Stromal cell of bone marrow (primary cell): ENCODE measurements at regions not wholly inside any gene's neighbourhood (a gene's known extent, or its start where the extent isn't known, plus 50 kb on each side); places are given as distances from the start of the nearest gene placed in this dataset.
"Not testable (repeated sequence)": the region's sequence is repeated elsewhere in the genome, so short reads cannot be mapped to it uniquely, and the experiment has no call there.

Source experiments
- DNase-seq: peaks from one replicate; pipeline ENCODE4 v3.0.0-alpha.2; 2012; ENCODE audit warnings: low read depth

DNA sequence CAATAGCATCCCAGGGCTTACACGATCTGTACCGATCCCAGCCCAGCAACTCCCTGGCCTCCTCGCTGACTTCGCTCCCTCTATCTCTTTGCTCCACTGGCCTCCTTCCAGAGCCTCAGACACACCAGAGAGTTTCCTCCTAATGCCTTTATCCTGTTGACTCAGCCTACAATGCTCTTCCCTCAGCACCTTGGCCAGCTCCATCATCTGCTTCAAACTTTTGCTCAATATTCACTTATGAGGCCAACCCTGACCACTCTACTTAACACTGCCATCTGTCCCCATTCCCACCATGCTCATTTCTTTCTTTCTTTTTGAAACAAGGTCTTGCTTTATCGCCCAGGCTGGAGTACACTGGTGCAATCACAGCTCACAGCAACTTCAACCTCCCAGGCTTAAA, 180.9 kb downstream of the CEP170 start:
- not testable (repeated sequence) for DNase-seq

- not testable (repeated sequence) for DNase-seq
Measured at GRCh38 chr1:243067056-243067455, 188.0 kb downstream of the CEP170 start.

DNA sequence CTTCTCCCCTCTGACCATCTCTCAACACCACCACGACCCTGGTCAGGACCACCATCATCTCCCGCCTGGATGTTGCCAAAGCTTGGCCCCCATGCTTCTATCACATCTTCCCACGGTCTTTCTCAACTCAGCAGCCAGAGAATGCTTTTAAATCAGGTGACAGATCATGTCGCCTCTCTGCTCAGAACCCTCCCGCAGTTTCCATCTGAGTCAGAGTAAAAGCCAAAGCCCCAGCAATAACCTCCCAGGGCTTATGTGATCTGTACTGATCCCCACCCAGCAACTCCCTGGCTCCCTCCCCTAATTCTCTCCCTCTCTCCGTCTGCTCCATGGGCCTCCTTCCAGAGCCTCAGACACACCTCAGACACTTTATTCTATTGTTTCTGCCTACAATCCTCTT, 193.1 kb downstream of the CEP170 start:
- DNase-seq = not testable (repeated sequence)

DNA sequence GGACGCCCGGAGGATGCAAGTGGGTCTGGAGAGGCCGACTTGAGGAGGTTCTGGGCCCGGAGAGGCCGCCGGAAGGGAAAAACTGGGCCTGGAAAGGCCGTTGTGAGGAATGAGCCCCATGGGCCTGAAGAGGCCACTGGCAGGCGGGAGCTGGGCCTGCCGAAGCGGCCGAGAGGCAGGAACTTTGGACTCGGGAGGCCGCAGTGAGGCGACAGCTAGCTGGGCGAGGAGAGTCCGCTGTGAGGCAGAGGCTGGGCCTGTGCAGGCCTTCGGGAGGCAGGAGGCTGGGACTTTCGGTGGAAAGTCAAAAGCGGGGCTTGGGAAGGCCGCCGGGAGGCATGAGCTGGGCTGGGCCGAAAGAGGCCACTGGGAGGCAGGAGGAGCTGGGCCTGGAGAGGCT, 199.6 kb downstream of the CEP170 start:
- not testable (repeated sequence) for DNase-seq

DNA sequence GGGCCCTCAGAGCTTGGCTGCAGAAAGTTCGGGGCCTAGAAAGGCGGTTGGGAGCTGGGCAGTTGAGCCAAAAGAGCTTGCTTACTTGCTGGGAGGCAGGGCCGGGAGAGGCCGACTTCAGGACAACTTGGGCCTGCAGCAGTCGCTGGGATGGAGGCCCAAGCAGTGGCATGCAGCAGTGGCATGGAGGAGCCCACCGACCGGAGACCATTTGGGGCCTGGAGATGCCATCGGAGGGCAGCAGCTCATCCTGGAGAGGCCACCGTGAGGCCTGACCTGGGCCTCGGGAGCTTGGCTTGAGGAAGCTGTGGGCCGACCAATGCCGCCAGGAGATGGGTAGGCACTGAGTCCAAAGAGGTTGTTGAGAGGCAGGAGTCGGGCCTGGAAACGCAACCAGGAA, 200.0 kb downstream of the CEP170 start:
- DNase-seq = not testable (repeated sequence)

DNA sequence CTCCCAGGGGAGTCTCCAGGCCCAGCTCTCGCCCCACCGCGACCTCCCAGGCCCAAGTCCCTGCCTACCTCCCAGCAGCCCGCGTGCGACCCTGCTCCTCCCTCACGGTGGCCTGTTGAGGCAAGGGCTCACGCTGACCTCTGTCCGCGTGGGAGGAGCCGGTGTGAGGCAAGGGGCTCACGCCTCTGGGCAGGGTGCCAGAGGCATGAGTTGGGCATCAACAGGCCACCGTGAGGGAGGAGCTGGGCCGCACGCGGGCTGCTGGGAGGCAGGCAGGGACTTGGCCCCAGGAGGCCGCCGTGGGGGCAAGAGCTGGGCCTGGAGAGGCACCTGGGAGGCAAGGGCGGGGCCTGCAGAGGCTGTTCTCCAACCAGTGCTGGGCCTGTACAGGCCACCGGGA, 200.4 kb downstream of the CEP170 start:
- DNase-seq = not testable (repeated sequence)

DNA sequence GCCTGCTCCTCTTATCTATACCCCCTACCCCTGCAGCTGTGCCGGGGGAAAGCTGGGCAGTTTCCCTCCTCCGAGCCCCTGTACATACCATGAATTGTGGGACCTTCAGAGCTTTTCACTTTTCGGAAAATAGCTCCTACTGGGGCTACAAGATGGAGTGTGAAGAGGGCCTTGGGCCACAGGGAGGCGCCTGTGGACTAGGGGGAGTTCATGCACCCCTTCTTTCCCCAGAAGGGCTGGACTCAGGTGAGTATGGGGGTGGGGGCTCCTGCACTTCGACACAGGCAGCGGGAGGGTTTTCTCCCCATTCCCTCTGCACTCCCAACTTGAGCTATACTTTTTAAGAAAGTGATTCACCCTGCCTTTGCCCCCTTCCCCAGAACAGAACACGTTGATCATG, 202.0 kb downstream of the CEP170 start:
- not testable (repeated sequence) for DNase-seq

- DNase-seq = not testable (repeated sequence)
Measured at GRCh38 chr1:243050613-243051012, 204.5 kb downstream of the CEP170 start.

DNA sequence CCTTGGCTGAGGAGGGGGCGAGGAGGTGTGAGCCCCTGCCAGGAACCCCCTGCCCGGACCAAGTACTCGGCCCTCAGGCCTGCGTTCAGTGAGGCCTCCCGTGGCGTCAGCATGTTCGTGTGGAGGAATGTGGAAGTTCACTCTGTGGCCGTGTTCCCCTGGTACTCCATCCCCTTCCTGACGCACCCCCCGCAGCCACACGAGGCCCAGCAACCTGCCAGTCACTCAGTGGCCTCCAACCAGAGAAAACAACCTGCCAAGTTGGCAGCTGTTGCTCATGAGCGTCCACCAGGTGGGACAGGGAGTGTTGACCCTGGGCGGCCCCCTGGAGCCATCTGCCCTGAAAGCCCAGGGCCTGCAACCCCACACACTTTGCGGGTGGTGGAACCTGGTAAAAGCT, 205.4 kb downstream of the CEP170 start:
- DNase-seq = not testable (repeated sequence)

- not testable (repeated sequence) for DNase-seq
Measured at GRCh38 chr1:243021365-243021764, 233.7 kb downstream of the CEP170 start.

DNA sequence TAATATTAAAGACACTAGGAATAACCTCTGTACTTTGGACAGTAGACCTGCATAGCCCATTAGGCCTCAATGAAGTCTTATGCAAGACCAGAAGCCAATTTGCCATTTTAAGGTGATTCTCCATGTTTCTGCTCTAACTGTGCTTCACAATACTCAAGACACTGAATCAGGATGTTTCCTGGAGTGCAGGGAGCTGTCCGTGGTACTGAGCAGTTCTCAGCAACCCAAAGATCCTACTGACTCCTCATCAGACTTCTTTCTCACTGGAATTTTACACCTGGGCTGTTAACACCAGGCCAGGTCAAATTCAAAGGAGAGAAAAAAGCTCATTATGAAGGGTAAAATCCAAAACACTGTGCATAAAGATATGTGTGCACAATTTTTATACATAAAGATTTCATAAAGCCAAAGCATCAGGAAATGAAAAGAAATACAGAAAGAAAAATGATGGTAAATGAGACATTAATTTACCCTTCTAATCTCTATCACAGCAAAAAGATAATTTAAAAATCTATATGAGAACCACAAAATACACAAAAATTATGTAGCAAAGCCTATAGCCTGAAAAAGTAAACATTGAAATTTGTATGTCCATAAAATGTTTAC, 235.9 kb downstream of the CEP170 start:
- not testable (repeated sequence) for DNase-seq

DNA sequence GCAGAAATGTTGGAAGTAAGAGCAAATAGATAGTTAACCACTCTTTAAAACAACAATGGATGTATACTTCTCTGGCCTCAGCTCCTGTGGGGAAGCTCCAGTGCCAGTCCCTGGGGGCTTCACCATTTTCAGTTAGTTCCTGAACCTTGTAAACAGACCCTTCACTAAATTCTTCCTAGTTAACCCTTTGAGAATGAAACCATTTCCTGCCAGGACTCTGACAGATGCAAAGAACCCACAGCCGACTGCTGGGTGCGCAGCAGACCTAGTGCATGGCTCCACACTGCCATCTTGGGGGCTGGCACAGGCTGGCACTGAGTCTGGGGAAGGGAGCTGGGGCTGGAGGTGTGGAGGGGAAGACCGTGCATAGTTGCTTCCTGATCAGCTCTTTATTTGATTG, 244.4 kb downstream of the CEP170 start:
- not testable (repeated sequence) for DNase-seq

DNA sequence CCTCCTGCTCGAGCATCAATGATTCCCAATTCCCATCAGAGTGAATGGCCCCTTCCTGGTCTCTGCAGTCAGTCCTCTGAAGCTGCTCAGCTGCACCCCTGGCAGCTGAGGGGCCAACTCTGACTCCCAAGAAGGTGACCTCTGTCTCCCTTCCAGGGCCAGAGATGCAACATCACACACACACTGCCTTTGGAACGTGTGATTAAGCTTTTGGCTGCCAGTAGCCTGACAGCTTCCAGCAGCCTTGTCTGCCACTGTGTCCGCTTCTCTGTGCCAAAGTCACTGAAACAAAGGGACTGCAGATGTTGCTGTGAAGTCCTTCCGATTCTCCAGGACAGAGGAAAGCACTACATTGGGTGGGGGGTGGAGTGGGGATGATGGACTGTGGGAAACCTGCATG, 254.1 kb downstream of the CEP170 start:
- DNase-seq = not testable (repeated sequence)

- not testable (repeated sequence) for DNase-seq
Measured at GRCh38 chr1:242992776-242993175, 262.3 kb downstream of the CEP170 start.

DNA sequence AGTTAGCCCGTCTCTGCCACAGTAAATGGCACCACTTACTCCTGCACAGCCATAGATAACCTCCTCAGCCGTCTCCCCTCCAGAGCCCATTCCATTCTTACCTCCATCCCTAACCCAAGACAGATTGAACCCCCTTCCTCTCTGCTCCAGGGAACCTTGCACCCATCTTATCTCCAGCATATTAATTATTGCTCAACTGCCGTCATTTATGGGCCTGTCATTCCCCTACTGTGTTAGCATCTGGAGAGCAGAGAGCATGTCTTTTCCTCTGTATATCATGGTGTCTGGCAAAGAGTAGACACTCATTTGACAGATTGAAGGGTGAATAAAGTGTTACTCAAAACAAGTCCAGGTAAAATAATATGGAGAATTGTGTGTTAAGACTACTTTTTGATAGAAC, 270.0 kb downstream of the CEP170 start:
- not testable (repeated sequence) for DNase-seq

GRCh38 chr1:242973341-242973740, 281.7 kb downstream of the CEP170 start:
- DNase-seq = peak; percentile 1

- no peak for DNase-seq
Measured at GRCh38 chr1:242966892-242967291, 288.2 kb downstream of the CEP170 start.

DNA sequence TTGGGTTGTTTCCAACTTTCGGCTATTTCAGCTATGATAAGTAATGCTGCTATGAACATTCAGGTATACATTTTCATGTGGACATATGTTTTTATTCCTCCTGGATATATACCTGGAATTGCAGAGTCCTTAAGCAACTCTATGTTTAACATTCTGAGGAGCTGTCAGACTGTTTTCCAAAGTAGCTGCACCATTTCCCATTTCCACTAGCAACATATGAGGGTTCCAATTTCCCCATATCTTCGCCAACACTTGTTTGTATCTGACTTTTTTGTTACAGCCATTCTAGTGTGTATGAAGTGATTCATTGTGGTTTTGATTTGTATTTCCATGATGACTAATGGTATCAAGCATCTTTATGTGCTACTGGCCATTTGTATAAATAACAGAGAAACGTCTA, 295.7 kb downstream of the CEP170 start:
- not testable (repeated sequence) for DNase-seq

DNA sequence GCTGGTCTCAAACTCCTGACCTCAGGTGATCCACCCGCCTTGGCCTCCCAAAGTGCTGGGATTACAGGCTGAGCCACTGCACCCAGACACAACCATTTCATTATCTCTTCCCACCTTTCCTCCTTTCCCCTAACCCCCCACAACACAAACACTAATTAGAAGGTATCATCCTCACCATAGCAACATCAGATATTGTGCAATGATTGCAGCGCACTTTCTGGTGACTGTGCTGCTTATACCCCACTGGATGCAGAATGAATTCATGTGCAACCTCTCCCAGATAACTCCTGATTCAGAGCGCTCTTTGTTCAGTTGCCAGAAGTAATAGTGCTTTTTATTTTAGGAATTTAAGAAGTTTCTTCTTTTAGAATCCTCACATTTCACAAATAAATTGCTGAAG, 300.1 kb downstream of the CEP170 start:
- not testable (repeated sequence) for DNase-seq

GRCh38 chr1:242946206-242946605, 308.9 kb downstream of the CEP170 start:
- DNase-seq = no peak

DNA sequence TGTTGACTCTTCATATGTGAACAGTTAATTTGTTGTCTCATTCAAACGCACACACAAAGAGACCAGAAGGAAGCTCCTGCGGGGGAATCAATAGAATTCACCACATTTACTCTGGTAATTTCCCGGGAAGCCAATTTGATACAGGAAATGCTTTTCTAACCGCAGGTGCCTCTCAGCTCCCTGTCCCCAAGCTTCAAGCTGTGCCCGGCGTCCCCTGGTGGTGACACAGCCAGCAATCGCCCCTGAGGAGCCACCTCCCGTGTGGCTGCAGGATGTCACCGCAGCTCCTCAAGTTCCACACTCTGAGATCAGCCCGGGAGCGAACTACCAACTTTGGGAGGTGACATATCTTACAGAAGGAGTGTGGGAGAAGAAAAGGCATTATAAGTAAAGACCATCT, 318.4 kb downstream of the CEP170 start:
- DNase-seq = not testable (repeated sequence)

GRCh38 chr1:242924717-242925116, 330.4 kb downstream of the CEP170 start:
- not testable (repeated sequence) for DNase-seq

DNA sequence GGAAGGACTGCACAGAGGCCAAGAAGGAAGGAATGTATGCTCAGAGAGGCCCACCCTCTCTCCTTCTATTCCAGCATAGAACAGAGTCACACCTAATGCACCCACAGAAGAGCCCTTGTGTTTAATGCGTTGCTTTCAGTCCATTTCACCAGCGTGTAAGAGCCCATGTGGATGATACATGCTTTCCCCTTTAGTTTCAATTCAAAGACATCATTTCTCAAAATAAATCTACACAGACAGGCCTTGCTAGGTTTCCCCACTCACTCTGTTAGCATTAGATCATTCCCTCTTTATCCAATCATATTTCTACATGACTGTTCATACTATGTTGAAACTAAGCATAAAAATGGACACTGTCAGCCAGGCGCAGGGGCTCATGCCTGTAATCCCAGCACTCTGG, 331.5 kb downstream of the CEP170 start:
- DNase-seq = not testable (repeated sequence)

DNA sequence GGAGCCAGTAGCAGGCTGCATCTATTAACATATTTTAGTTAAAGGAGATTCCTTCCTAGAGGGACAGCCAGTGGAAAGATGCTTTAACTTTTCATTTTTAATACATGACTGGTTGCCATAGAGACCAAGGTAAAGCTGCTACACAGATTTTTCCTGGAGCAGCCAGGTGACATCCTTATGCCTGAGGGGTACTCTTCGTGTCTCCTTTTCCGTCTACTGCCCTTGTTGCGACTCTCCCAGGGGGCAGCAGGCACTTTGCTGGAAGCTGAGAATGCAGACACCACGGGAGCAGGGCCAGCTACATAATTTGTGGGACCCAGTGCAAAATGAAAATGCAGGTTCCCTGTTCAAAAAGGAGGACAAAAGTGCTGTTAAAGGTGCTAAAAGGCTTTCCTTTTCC, 340.4 kb downstream of the CEP170 start:
- DNase-seq = not testable (repeated sequence)
